Liver (tissue), 8 donors: ENCODE measurements at regions not wholly inside any gene's neighbourhood (a gene's known extent, or its start where the extent isn't known, plus 50 kb on each side); places are given as distances from the start of the nearest gene placed in this dataset.

ENCODE experiments used
- DNase-seq: peaks from one replicate; pipeline ENCODE4 v3.0.0-alpha.2; 2017; ENCODE audit warnings: low spot score
- H3K27ac ChIP-seq, 2 donors: one replicate each; pipeline ENCODE4 v1.7.0; 2013; ENCODE audit warnings: inconsistent platforms in 2 of 2, low read length in 2 of 2, control low read depth in 1 of 2, low read depth in 1 of 2, mild to moderate bottlenecking in 1 of 2
- H3K27me3 ChIP-seq, 4 donors: one replicate each; pipeline versions ENCODE4 v1.6.1 to v1.7.0; 2013; ENCODE audit warnings: low read length in 3 of 4, inconsistent platforms in 1 of 4, mild to moderate bottlenecking in 1 of 4, moderate library complexity in 1 of 4; ENCODE audit not compliant: control insufficient read depth in 4 of 4, insufficient read depth in 4 of 4
- H3K36me3 ChIP-seq, 4 donors: one replicate each; pipeline versions ENCODE4 v1.6.1 to v1.7.0; 2013; ENCODE audit warnings: low read length in 3 of 4, mild to moderate bottlenecking in 3 of 4, low read depth in 1 of 4, moderate library complexity in 1 of 4; ENCODE audit not compliant: control insufficient read depth in 4 of 4, insufficient read depth in 3 of 4
- H3K4me1 ChIP-seq, 4 donors: one replicate each; pipeline versions ENCODE4 v1.6.1 to v1.7.0; 2013; ENCODE audit warnings: low read length in 3 of 4, mild to moderate bottlenecking in 3 of 4, moderate library complexity in 1 of 4; ENCODE audit not compliant: control insufficient read depth in 4 of 4, insufficient read depth in 4 of 4
- H3K4me3 ChIP-seq, 3 donors: one replicate each; pipeline versions ENCODE4 v1.6.1 to v1.7.0; 2013; ENCODE audit warnings: low read length in 3 of 3, control low read depth in 1 of 3, low read depth in 1 of 3, mild to moderate bottlenecking in 1 of 3
- H3K9ac ChIP-seq, 2 donors: one replicate each; pipeline ENCODE4 v1.7.0; 2013; ENCODE audit warnings: low read length in 2 of 2, mild to moderate bottlenecking in 2 of 2, moderate library complexity in 2 of 2, control low read depth in 1 of 2, low read depth in 1 of 2
- H3K9me3 ChIP-seq, 4 donors: one replicate each; pipeline versions ENCODE4 v1.6.1 to v1.7.0; 2013; ENCODE audit warnings: low read length in 3 of 4; ENCODE audit not compliant: control insufficient read depth in 4 of 4
- ATF3 ChIP-seq: IDR thresholded peaks from 2 replicates; pipeline ENCODE4 v1.6.1; 2016; ENCODE audit warnings: antibody characterized with exemption
- CTCF ChIP-seq: fragments of 150-350 bp; IDR thresholded peaks from 2 replicates; pipeline ENCODE4 v1.5.1; 2017; ENCODE audit warnings: improper control_type of control experiment, low read depth, low read length; ENCODE audit not compliant: missing input control
- EGR1 ChIP-seq, 2 donors: IDR thresholded peaks; 2 replicates each; pipeline ENCODE4 v1.6.1; 2016 to 2018; ENCODE audit warnings: antibody characterized with exemption in 2 of 2, low read depth in 2 of 2
- FOXA1 ChIP-seq: IDR thresholded peaks from 2 replicates; pipeline ENCODE4 v1.6.1; 2016; ENCODE audit warnings: antibody characterized with exemption
- FOXA2 ChIP-seq: IDR thresholded peaks from 2 replicates; pipeline ENCODE4 v1.6.1; 2016; ENCODE audit warnings: antibody characterized with exemption
- GABPA ChIP-seq, 2 donors: IDR thresholded peaks in 1 of 2; conservative IDR thresholded peaks in 1 of 2; 2 replicates each; pipeline ENCODE4 v1.6.1; 2016; ENCODE audit warnings: antibody characterized with exemption in 2 of 2, mild to moderate bottlenecking in 1 of 2, moderate library complexity in 1 of 2
- HNF4G ChIP-seq: IDR thresholded peaks from 2 replicates; pipeline ENCODE4 v1.6.1; 2016; ENCODE audit warnings: antibody characterized with exemption
- JUND ChIP-seq, 2 donors: IDR thresholded peaks; 2 replicates each; pipeline ENCODE4 v1.6.1; 2016; ENCODE audit warnings: antibody characterized with exemption in 2 of 2
- NR2F2 ChIP-seq: IDR thresholded peaks from 2 replicates; pipeline ENCODE4 v1.6.1; 2016; ENCODE audit warnings: antibody characterized with exemption
- RAD21 ChIP-seq, 2 donors: IDR thresholded peaks; 2 replicates each; pipeline ENCODE4 v1.6.1; 2016; ENCODE audit warnings: antibody characterized with exemption in 2 of 2, mild to moderate bottlenecking in 2 of 2
- REST ChIP-seq: IDR thresholded peaks from 2 replicates; pipeline ENCODE4 v1.6.1; 2016; ENCODE audit warnings: antibody characterized with exemption, mild to moderate bottlenecking
- RXRA ChIP-seq, 2 donors: IDR thresholded peaks; 2 replicates each; pipeline ENCODE4 v1.6.1; 2017 to 2018; ENCODE audit warnings: antibody characterized with exemption in 2 of 2, mild to moderate bottlenecking in 1 of 2
- SP1 ChIP-seq: IDR thresholded peaks from 2 replicates; pipeline ENCODE4 v1.6.1; 2018; ENCODE audit warnings: antibody characterized with exemption, mild to moderate bottlenecking
- TAF1 ChIP-seq: conservative IDR thresholded peaks from 2 replicates; pipeline ENCODE4 v1.6.1; 2016; ENCODE audit warnings: antibody characterized with exemption, mild to moderate bottlenecking
- YY1 ChIP-seq: IDR thresholded peaks from 2 replicates; pipeline ENCODE4 v1.6.1; 2016; ENCODE audit warnings: antibody characterized with exemption, mild to moderate bottlenecking
- ZBTB33 ChIP-seq: IDR thresholded peaks from 2 replicates; pipeline ENCODE4 v1.6.1; 2016; ENCODE audit warnings: antibody characterized with exemption
- WGBS: extraction: QIAGEN DNeasy Blood & Tissue Kit; methylation state at CpG from one replicate; pipeline ENCODE4 v1.1.7; 2013; 5-methylcytosine and 5-hydroxymethylcytosine counted together
- donor health status: healthy.
- donor health status: healthy.
- donor health status: healthy.
- donor health status: healthy.
- donor health status: healthy.

GRCh38 chr1:70542856-70543255 lies 131.8 kb downstream of the CTH start:
- no peak overlapping the region for H3K4me3 ChIP-seq
- H3K27ac ChIP-seq, result no peak overlapping the region
- no peak for DNase-seq
- WGBS, result 78% methylated on average over 2 of the region's 2 CpGs
- no peaks in the 10 kb centered on the region for H3K36me3 ChIP-seq
- TF ChIP-seq CTCF, result no peak
- no peak for TF ChIP-seq JUND (IDR thresholded peaks at IDR 0.05)
- TF ChIP-seq EGR1 (IDR thresholded peaks at IDR 0.05; ENCODE audit: low read depth in 2 of 2), result no peak
- TF ChIP-seq HNF4G, result no peak
- no peak for TF ChIP-seq GABPA (IDR thresholded peaks at IDR 0.05 in 1 of 2, conservative IDR thresholded peaks at IDR 0.05 in 1 of 2)
- TF ChIP-seq TAF1, result no peak
- no peak for TF ChIP-seq ZBTB33
- TF ChIP-seq RAD21 (IDR thresholded peaks at IDR 0.05), result no peak
- TF ChIP-seq FOXA1, result no peak
- no peak for TF ChIP-seq FOXA2
- TF ChIP-seq ATF3, result no peak
- TF ChIP-seq RXRA (IDR thresholded peaks at IDR 0.05), result no peak
- no peak for TF ChIP-seq NR2F2
- TF ChIP-seq SP1, result no peak
- TF ChIP-seq REST, result no peak
- TF ChIP-seq YY1, result no peak
- no peaks in the 10 kb centered on the region for H3K4me1 ChIP-seq
- H3K27me3 ChIP-seq, result no peaks in the 10 kb centered on the region
- no peak overlapping the region for H3K9ac ChIP-seq
- H3K9me3 ChIP-seq, result no peaks in the 10 kb centered on the region

- WGBS, result 69% methylated on average over 1 of the region's 1 CpG
- Histone ChIP-seq H3K27ac (no peak overlapping the region), H3K4me1 (no peaks in the 10 kb centered on the region), H3K27me3 (peaks cover 0 to 4% (median 1%) of the 10 kb centered on the region in 4 donors), H3K9ac (no peak overlapping the region), H3K4me3 (no peak overlapping the region), H3K36me3 (no peaks in the 10 kb centered on the region), H3K9me3 (no peaks in the 10 kb centered on the region)
- no peak for DNase-seq
- TF ChIP-seq RAD21 (IDR thresholded peaks at IDR 0.05), result no peak
- no peak for TF ChIP-seq EGR1 (IDR thresholded peaks at IDR 0.05; ENCODE audit: low read depth in 2 of 2)
- TF ChIP-seq NR2F2, result no peak
- no peak for TF ChIP-seq TAF1
- TF ChIP-seq JUND (IDR thresholded peaks at IDR 0.05), result no peak
- no peak for TF ChIP-seq ATF3
Observed at GRCh38 chr1:70546726-70547125, 135.7 kb downstream of the CTH start.
